OCI-LY7 (cell line): ENCODE measurements at regions not wholly inside any gene's neighbourhood (a gene's known extent, or its start where the extent isn't known, plus 50 kb on each side); places are given as distances from the start of the nearest gene placed in this dataset.

Source experiments
- CTCF ChIP-seq: fragments of 200-600 bp; sonication (generic); conservative IDR thresholded peaks from 2 replicates; pipeline ENCODE4 v1.5.1; 2014; ENCODE audit warnings: mild to moderate bottlenecking, antibody characterized with exemption, low read length, moderate library complexity, mixed read lengths
- EZH2phosphoT487 ChIP-seq: fragments of 200-600 bp; sonication (generic); IDR thresholded peaks from 2 replicates; pipeline ENCODE4 v1.6.1; 2018; ENCODE audit warnings: low read depth, borderline replicate concordance, mild to moderate bottlenecking, mixed run types, antibody characterized with exemption, low read length, moderate library complexity, mixed read lengths

- no peak for TF ChIP-seq CTCF
- no peak for TF ChIP-seq EZH2phosphoT487
Observed at GRCh38 chr15:92803852-92804609, 96.1 kb upstream of the CHD2 start.
